CD4-positive, alpha-beta T cell treated with Interleukin-4 for 1 hour (primary cell): ENCODE measurements at regions not wholly inside any gene's neighbourhood (a gene's known extent, or its start where the extent isn't known, plus 50 kb on each side); places are given as distances from the start of the nearest gene placed in this dataset.

Experiments
- DNase-seq, 2 donors: peaks; one replicate each; pipeline ENCODE4 v3.0.0-alpha.2; 2020 to 2022

DNA sequence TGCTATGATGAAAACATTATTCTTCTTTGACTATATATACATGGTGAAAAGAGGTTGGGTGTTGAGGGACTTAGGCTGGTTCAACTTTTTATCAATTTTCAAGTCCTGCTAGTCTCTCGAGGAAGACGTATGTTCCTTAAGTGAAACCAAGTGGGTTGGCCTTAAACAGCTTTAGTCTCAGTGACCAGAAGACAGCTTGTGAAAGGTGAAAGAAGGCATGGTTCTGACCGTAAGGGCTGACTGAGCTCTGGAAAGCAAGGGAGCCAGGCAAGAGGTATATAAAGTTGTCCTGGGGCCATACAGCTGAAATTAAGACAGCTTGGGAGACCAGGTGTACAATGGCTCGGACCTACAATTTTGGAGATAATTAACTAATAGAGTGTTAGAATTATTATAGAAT is 128.9 kb upstream of the TP63 start:
- DNase-seq, result peak in 1 of 2 donors; percentile 3

DNA sequence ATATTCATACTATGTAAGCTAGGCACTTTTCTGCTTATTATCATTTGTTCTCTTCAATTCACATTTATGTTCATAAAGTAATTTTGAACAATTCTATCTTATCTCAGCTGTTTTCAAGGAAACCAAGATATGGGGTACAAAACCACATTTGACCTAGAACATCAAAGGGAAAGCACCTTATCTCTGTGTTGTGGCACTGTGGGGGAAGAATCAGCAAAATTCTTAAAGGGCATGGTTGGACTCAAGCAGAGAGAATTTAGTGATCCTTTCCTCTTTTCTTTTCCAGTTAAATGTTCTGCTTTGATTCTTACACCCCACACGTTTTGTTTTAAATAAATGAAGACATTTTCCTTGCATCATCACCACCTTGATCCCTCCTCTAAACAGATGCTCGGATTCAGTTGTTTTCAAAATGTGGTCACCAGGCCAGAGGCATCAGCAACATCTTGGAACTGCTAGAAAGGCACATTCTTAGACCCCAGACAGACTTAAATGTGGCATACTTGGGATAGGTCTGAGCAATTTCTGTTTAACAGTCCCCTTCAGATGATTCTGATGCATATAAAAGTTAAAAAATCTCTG is 128.4 kb upstream of the TP63 start:
- DNase-seq, result peak in 1 of 2 donors; percentile 9

DNA sequence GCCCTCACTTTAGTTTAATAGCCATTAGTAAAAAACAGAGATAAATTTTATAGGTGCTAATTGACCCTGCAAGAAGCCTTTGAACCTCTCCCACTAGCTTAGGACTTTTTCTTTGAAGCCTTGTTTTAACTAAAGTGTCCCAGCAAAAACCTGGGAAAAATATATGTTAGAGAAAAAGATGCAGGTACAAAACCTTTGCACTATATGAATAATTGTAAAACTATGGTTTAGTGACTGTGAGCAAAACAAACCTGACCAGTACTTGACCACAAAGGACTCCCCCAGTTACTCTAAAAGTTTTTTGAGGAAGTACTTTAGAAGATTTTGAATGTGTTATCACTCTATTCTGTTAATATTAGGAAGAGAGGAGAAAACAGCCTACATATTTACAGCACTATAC is 123.3 kb upstream of the TP63 start:
- DNase-seq, result no peak

DNA sequence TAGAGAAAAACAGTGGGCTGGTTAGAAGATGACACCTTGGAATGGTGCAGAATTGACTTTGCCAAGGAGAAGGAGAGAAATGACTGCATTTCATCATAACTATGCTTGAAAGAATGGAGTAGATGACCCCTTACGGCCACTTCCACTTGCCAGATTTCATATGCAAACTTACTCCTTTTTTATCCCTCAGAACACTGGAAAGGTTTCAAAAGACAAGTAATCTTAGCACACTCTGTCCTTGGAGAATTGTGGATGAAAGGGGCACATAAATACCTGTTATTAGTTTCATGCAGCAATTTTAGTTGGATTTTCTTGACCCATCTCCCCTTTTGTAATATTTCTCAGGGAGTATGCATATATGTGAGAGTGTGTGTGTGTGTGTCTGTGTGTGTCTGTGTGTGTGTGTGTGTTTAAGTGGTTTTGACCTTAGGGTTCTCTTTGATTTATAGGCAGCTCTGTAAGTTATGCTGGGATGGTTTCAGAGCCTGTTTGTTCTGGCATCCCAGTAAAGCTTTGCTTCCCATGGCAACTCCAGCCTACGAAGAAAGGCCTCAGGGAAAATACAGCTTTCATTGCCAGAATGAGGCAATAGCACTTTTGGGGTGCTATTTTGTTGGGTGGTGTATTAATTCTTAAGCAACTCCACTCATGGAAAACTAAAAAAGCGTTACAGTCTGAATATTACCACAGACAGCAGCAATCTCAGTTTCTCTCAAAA is 122.2 kb upstream of the TP63 start:
- no peak for DNase-seq

DNA sequence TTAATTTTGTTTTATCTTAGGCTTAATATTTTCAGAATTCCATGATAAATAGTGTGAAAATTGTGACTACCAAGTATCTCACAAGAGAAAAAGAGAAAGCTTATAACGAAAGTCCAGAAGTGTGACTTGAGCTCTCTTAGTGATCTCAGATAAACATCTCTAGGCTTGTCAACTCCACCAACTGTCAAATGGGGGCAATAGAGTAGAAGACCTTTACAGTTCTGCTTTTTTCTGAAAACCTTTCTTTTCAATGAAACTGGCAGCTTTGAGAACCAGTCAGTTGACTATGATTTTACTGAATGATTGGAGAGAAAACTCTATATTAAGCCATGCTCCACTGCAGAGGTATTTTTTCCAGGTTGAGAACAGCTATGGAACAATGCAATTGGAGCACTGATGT is 119.2 kb upstream of the TP63 start:
- no peak for DNase-seq

DNA sequence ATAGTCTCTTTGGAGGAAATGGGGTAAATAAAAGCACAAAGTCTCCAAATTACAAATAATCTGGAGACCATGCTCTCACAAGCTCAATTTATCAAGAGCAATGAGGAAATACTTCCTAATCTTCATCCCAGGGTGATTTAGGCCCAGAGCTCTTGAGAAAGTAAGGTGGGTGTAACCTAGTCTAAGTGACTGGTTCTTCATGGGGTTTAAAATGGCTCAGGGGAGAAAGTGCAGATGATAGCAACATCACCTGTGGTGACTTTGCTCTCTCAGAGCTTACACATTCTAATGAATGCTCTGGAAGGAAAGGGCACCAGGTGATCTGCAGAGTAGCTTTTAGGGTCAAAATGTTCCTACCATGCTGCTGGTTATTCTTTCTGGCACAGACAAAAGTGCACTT is 118.4 kb upstream of the TP63 start:
- DNase-seq, result no peak

DNA sequence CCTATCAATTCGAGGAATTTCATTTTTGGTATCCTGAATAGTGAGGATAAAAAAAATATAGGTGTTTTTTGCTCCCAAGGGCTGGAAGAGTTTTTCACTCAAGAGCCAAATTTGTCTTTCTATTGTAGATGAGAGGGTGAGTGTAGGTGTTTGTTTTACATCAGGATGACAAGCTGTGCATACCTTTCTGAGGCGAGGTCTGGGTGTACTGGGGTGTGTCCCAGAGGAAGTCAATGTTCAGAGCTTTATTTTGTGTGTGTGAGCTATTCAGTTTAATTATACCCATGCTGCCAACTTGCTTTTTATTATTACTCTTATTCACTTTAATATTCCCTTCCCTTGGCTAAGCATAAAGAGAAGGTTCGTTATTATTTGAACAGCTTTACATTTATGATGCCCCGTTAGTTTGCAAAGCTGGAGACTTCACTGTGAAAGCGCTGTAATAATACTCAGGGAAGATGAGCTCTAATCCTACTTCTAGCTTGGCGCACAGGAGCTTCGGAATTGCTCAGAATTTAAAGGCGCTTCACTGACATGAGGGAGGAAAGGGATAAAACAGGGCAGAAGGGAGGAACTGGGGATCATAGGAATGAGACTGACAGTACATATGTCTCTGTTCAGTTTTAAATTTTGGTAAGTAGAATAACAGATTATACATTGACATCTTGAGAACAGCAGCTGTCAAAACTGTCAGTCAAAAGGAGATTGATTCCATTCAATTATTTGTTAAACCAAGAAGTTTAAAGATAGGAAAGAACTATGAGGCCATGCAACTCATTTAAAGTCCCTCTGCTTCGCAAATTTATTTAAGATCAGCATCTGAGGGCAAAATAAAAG is 117.7 kb upstream of the TP63 start:
- DNase-seq, result no peak

DNA sequence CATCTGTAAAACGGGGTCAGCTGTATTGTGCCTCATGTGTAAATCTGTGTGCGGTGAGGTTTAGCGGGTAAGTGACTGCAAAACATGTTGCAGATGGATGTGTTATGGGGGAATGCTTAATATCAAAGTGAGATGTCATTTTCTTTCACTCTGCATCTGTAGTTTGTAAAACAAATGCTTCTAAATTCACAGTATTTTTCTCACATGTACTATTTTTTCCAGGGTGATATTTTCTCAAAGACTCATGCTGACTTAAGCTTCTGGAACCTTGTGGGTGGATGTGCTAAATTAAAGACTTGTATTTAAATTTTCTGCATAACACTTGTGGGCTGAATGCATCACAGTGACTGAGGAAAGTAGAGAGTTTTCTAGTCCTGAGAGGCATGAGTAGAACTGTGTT is 115.2 kb upstream of the TP63 start:
- no peak for DNase-seq

DNA sequence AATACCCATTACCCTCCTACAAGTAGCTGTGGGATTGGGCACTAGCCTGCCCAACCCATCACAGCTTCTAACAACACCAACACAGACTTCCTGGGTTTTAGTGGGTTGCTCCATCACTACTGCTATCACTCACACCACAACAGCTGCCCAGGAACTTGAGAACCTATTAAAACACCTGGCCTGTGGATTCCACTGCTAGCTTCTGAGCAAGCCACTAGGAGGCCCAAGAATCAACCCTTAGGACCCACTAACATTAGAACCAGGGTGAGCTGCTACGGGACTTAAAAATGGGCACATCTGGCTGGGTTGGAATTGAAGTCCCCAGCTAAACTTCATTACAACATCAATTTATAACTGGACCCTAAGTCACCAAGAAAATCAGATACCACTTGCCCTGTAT is 113.2 kb upstream of the TP63 start:
- DNase-seq, result no peak

DNA sequence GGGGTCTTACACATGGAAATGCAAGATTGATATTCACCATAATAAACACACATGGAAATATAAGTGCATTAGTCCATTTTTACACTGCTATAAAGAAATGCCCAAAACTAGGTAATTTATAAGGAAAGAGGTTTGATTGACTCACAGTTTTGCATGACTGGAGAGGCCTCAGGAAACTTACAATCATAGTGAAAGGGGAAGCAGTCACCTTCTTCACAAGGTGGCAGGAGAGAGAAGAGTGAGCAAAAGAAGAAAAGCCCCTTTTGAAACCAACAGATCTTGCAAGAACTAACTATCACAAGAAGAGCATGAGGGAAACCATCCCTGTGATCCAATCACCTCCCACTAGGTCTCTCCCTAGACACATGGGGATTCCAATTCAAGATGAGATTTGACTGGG is 111.7 kb upstream of the TP63 start:
- no peak for DNase-seq

DNA sequence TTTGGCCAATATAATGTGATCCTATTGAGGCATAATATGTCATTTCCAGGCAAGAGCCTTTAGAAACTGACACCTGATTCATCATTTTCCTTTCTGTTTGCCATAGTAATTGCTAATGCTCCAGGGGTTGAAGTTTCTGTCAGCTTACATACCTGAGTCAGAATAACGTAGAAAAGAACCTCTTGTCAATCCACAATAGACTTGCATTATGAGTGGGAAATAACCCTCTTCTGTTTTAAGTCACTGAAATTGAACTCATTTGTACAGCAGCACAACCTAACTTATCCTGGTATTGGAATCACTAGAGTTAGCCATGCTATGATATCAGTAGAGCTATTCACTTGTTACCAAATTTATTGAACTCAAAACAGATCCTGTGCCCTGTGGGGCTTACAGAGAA is 101.7 kb upstream of the TP63 start:
- DNase-seq, result no peak

DNA sequence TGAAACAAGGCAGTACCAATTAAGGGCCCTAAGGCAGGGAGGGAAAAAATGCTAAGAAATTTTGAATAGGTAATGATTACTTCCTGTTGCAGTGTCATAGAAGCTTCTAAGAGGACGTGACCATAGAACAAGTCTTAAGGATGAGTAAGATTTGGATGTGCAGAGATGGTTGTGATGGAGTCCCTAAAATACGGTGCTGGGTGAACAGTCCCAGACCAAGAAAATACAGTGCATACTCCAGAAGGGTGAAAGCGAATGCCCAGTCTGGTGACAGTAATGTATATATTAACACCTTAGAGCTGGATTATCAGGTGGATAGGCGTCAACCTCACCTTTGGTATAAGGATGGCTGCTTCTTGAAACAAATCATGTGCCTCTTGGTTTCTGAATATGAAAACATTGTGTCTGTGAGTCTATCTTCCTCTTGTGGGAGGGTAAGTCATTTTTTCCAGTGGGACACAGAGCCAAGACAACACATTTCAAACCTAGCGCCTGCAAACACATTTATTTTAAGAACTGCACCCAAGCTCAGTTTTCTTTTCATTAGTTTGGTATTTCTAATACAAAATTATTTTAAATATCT is 101.2 kb upstream of the TP63 start:
- no peak for DNase-seq

DNA sequence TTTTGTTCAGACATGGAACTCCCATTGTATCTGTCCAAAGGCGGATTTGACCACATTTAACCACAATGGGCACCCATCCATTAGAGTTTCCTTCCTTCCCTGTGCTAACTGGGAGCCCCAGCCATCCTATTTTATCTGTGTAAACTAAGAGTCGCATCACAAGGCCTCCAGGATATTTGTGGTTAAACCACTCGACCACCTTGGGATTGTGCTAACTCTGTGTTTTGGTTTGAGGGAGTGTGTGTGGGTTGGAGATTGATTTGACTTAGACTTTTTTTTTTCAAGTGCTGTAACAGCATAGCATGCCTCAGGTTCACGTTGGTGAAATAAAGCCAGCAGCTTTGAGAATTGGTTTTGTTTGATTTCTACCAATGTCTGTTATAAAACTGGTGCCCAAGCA is 100.4 kb upstream of the TP63 start:
- DNase-seq, result no peak

DNA sequence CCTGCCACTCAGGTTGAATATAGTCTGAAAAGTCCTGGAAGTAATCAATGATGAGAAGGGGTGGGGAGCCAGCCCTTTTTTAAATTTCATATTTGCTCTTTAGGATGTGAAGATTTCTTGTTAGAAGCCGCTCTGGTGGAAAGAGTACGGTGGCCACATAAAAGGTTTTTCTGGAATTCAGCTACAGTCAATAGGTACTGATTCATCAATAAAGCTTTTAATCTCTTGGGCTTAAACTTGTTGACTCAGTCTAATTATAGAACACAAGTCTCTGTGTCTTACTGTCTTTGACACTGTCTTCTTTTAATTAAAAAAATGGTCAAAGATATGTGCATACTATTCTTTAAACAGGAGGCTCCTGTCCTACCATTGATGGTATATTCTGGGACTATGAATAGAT is 99.9 kb upstream of the TP63 start:
- DNase-seq, result no peak

DNA sequence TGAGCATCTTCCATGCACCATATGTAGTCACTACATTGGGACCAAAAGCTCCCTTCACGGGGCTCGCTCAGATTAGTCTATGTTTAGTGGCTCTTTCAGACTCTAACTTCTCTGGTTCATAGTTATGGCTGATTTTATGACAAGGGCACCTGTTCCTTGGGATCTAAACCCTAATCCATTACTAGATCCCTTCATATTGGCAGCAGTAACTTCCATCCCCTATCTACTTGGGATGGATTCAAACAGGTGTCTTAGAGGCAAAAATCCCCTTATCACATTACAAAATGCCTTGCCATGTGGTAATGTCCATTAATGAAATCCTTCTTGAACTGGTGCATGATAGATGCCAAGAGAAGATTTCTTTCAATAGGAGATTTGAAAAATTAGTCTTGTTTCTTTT is 96.7 kb upstream of the TP63 start:
- DNase-seq, result no peak

DNA sequence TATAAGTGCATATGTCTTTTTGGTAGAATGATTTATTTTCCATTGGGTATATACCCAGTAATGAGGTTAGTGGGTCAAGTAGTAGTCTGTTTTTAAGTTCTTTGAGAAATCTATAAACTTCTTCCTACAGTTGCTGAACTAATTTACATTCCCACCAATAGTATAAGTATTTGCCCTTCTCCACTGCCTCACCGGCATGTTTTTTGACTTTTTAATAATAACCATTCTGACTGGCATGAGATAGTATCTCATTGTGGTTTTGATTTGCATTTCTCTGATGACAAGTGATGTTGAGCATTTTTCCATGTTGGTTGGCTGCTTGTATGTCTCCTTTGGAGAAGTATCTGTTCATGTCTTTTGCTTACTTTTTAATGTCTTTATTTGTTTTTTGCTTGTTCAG is 94.1 kb upstream of the TP63 start:
- no peak for DNase-seq

DNA sequence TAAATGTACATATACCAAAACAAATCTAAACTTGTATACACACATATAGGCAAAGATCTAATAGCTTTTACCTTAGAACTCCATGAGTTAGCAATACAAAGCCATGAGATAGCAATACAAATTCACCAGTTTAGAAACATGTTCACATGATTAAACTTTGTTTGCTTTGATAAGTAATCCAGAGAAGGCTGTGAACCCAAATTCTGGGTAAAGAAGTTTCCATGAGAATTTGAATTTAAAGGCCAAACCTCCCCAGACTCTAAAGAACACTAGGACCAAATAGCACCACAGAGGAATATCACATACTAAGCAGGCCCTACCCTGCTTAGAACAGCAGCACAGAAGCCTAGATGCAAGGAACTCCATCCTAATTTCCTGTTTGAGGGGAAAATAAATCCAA is 83.7 kb upstream of the TP63 start:
- no peak for DNase-seq

DNA sequence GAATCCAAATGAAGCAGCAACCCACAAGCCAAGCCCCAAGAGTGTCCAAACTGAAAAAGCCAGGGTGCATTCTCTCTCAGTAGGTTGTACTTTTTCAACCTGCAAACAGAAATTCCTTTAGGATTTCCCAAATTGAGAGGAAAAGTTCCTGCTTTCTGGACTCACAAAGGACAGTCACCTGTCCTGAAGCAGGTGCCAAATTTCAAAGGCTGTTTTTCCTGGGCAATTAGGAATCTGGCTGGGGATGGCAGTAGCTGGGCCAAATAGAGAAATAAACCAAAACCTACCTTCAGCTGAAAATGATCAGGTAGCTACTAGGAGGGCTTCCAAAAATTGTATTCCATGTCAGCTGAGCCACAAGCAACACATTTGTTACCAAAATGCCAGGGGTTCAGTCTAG is 83.1 kb upstream of the TP63 start:
- DNase-seq, result no peak

DNA sequence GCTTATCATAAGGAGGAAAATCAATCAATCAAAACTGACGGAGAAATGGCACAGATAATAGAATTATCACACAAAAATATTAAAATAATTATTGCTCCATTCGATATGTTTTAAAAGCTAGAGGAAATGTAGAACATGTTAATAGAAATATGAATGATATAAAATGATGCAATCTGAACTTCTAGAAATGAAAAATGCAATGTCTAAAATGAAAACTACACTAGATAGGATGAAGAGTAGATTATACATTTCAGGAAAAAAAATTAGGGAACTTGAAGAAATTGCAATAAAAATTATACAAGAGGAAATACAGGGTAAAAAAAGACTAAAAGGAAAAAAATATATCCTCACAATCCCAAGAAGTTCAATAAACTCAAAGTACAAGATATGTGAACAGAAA is 80.2 kb upstream of the TP63 start:
- DNase-seq, result no peak

DNA sequence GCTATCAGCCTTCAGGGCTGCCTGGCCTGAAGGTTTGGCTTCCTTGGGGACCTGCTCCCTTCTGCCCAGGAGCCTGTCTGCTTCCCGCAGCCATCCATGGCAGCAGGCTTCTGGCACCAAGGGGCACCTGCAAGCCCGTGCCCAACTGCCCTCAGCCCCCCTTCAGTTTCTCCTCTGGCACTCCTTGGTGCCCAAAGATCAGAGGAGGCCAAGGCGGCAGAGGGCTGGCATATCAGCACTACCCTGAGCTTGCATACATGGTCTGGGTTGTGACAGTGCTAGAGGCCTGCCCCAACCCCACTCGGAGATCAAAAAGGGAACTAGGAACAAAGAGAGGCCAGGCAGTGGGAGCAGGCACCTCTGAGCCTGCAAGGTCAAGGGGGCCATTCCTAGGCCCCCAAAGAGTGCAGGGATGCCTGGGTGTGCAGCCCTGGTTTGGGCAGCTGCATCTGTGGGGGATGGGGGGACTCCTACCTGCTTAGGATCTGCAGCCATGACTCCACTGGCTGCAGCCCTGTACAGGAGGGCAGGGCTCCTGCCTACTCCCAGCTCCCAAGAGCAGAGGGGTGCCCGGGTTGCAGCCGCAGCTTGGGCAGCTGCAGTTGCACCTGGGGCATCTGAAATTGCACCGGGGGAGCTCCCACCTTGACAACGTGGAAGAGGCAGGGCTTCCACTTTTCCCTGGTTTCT is 76.2 kb upstream of the TP63 start:
- DNase-seq, result no peak

DNA sequence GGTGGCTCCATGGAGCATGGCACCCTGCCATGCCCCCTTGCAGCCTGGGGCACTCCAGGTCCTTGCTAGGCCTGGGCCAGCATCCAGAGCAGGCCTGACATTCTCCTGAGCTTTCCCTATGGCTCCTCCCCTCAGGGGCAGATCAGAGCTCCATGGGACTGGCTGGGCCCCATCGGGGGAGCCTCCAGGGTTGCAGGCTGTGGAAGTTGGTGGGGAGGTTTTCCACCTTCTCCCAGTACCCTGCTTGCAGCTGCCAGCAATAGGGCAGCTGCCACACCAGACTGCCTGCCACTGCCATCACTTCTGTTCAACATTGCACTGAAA is 75.7 kb upstream of the TP63 start:
- no peak for DNase-seq

DNA sequence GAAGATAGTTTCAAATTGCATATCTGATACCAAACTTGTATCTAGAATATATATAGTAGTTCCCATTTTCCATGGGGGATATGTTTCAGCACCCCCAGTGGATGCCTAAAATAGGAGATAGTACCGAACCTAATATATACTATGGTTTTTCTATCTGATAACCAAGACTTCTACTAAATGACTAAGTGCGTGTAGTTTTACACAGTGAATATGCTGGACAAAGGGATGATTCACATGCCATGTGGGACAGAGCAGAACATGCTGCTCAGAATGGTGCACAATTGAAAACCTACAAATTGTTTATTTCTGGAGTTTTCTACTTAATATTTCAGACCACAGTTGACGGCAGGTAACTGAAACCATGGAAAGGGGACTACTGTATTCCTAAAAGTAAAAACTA is 73.4 kb upstream of the TP63 start:
- no peak for DNase-seq

DNA sequence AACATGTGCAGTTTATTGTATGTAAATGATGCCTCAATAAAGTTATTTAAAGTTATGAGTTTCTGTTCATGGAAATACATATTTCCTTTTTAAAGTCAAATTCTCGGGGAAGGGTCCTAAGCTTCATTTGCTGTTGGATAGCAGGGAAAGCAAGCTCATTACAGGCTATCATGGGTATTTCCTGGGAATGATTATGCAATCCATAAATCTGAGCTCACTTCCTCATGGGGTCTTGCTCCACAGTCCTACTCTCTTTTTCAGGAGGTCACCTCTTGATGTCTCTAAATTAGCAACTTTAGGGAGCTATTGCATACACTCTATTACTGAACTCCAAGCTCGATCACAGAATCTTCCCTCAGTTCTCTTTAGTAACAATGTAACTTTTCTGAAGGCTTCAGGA is 69.9 kb upstream of the TP63 start:
- DNase-seq, result no peak
